ENCODE measurements at regions not wholly inside any gene's neighbourhood (a gene's known extent, or its start where the extent isn't known, plus 50 kb on each side); places are given as distances from the start of the nearest gene placed in this dataset.

GRCh38 chr7:7114575-7115291, 67.6 kb upstream of the C1GALT1 start:
- DNase-seq (ENCODE audit: low read depth), result no peak
- no peak for TF ChIP-seq CTCF (IDR thresholded peaks at IDR 0.05; ENCODE audit: insufficient read depth, low read depth, low read length, missing control alignments)
- H3K4me3 ChIP-seq (ENCODE audit: low read depth, low read length), result no peak overlapping the region

DNA sequence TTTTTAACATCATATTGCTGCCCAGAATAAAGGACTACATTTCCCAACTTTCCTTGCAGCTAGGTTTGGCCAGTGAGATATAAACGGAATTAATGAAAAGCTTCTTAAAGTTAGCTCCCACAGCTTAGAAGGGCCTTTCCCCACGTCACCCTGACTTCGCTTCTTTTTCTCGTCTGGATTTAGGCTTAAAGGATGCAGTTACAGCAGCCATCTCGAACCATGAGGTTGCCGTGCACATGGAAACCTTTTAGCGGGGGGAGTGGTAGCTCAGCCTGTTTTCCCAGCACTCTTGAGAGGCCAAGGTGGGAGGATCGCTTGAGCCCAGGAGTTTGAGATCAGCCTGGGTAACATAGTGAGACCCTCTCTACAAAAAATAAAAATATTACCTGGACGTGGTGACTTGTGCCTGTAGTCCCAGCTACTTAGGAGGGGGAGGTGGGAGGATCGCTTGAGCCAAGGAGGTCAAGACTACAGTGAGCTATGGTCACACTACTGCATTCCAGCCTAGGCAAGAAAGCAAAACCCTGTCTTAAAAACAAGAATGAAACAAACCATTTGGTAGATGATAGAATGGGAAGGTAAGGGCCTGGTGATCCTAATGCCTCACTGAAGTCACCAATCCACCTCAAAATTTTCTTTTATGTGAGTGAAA, 64.3 kb upstream of the C1GALT1 start:
- no peak for TF ChIP-seq CTCF (IDR thresholded peaks at IDR 0.05; ENCODE audit: insufficient read depth, low read depth, low read length, missing control alignments)
- no peak for DNase-seq (ENCODE audit: low read depth)
- H3K4me3 ChIP-seq (ENCODE audit: low read depth, low read length), result no peak overlapping the region

GRCh38 chr7:7118822-7119221, 63.5 kb upstream of the C1GALT1 start:
- H3K4me3 ChIP-seq (ENCODE audit: low read depth, low read length), result no peak overlapping the region
- DNase-seq (ENCODE audit: low read depth), result no peak
- no peak for TF ChIP-seq CTCF (IDR thresholded peaks at IDR 0.05; ENCODE audit: insufficient read depth, low read depth, low read length, missing control alignments)

DNA sequence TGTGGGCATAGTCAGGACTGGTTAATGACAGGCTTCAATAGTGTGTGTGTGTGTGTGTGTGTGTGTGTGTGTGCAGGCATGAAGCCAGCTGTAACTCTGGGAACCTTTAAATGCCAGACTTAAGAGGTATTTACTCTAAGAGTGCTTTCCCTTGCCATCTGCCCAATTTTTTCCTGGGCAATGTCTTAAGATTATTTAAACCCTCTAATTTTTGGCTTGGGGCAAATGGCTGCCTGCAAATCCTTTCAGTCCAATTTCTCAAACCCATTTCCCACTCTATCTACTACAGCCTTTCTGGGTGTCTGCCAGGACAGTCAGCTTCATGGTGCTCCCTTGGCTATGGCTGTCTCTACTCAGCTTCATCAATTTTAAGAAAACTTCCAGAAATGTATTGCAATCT, 62.6 kb upstream of the C1GALT1 start:
- H3K4me3 ChIP-seq (ENCODE audit: low read depth, low read length), result no peak overlapping the region
- DNase-seq (ENCODE audit: low read depth), result no peak
- TF ChIP-seq CTCF (IDR thresholded peaks at IDR 0.05; ENCODE audit: insufficient read depth, low read depth, low read length, missing control alignments), result no peak

- no peak for DNase-seq (ENCODE audit: low read depth)
- no peak for TF ChIP-seq CTCF (IDR thresholded peaks at IDR 0.05; ENCODE audit: insufficient read depth, low read depth, low read length, missing control alignments)
- H3K4me3 ChIP-seq (ENCODE audit: low read depth, low read length), result no peak overlapping the region
Observed at GRCh38 chr7:7122033-7122478, 60.3 kb upstream of the C1GALT1 start.

DNA sequence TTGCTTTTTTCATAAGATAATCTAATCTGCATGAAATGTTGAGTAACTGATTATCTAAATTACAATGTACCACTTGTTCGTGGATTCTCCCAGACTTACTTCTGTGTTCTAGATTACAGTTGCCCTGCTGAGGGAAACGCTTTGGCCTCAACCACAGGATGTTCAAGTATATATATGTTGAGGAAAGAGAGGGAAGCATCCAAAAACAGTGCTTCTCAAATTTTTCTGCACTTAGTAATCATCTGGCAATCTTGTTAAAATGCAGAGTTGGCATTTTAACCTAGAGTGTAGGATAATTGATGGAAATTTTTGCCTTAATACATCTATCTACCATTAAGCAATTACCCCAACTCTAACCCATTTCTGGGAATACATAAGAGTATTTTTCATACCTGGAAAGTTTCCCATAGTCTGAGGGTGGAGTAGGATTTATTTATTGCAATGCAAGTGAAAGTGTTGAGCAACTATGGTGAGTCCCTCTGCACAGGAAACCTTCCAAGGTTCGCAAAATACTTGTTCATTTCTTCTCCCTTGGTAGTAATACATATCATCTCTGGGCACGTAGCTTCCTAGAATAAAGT, 59.6 kb upstream of the C1GALT1 start:
- no peak overlapping the region for H3K4me3 ChIP-seq (ENCODE audit: low read depth, low read length)
- no peak for DNase-seq (ENCODE audit: low read depth)
- no peak for TF ChIP-seq CTCF (IDR thresholded peaks at IDR 0.05; ENCODE audit: insufficient read depth, low read depth, low read length, missing control alignments)

Measured in GM12865 (cell line).